A673 (cell line): ENCODE measurements at regions not wholly inside any gene's neighbourhood (a gene's known extent, or its start where the extent isn't known, plus 50 kb on each side); places are given as distances from the start of the nearest gene placed in this dataset.

ENCODE experiments used
- BruUV-seq: library from RNA; stranded (reverse); fragments of 400-500 nt; replicated peaks from 2 replicates; lab custom pipeline; 2021; lab: Mats Ljungman, UMichigan
- CTCF ChIA-PET: fragments of 300-600 bp; sonication (Branson Sonifier 250); formaldehyde crosslinking; loops from one replicate; lab custom pipeline; 2022; ENCODE audit warnings: antibody characterized with exemption; lab: Charles Lee
- POLR2A ChIA-PET: fragments of 300-600 bp; sonication (Branson Sonifier 250); formaldehyde crosslinking; loops from one replicate; lab custom pipeline; 2022; ENCODE audit warnings: antibody characterized with exemption; ENCODE audit not compliant: low non-redundant PET; lab: Charles Lee
- DNase-seq: peaks from one replicate; pipeline ENCODE4 v3.0.0-alpha.2; 2015; ENCODE audit warnings: low spot score
- H3K27ac ChIP-seq: fragments of 200-600 bp; sonication (generic); 2 replicates; pipeline ENCODE4 v1.5.1; 2016; ENCODE audit warnings: mixed run types, low read depth, mild to moderate bottlenecking, mixed read lengths, antibody characterized with exemption, low read length; ENCODE audit not compliant: poor library complexity, severe bottlenecking
- H3K27me3 ChIP-seq: fragments of 200-600 bp; sonication (generic); replicated peaks from 2 replicates; pipeline ENCODE4 v1.6.1; 2017; ENCODE audit warnings: mixed run types, low read depth, mild to moderate bottlenecking, mixed read lengths, antibody characterized with exemption, low read length; ENCODE audit not compliant: insufficient read depth, poor library complexity
- H3K36me3 ChIP-seq: fragments of 200-600 bp; sonication (generic); 2 replicates; pipeline ENCODE4 v1.6.1; 2016; ENCODE audit warnings: mixed run types, mild to moderate bottlenecking, mixed read lengths, antibody characterized with exemption, low read length; ENCODE audit not compliant: insufficient read depth, poor library complexity, severe bottlenecking
- H3K4me1 ChIP-seq: fragments of 200-600 bp; sonication (generic); 2 replicates; pipeline ENCODE4 v1.6.1; 2017; ENCODE audit warnings: mixed run types, mild to moderate bottlenecking, mixed read lengths, antibody characterized with exemption, low read length; ENCODE audit not compliant: insufficient read depth, poor library complexity, severe bottlenecking
- H3K4me3 ChIP-seq: fragments of 200-600 bp; sonication (generic); 2 replicates; pipeline ENCODE4 v1.5.1; 2016; ENCODE audit warnings: low read depth, mixed run types, mild to moderate bottlenecking, mixed read lengths, low read length; ENCODE audit not compliant: poor library complexity, severe bottlenecking
- H3K9me3 ChIP-seq: fragments of 200-600 bp; sonication (generic); 2 replicates; pipeline ENCODE4 v1.6.1; 2016; ENCODE audit warnings: mixed run types, low read depth, mild to moderate bottlenecking, mixed read lengths, antibody characterized with exemption, low read length; ENCODE audit not compliant: poor library complexity, severe bottlenecking
- CTCF ChIP-seq: fragments of 300-800, 200-600 bp; sonication (generic); conservative IDR thresholded peaks from 2 replicates; pipeline ENCODE4 v1.5.1; 2017; ENCODE audit warnings: low read depth, mild to moderate bottlenecking, antibody characterized with exemption, low read length, moderate library complexity, mixed read lengths
- EZH2 ChIP-seq: fragments of 200-600 bp; sonication (generic); IDR thresholded peaks from 2 replicates; pipeline ENCODE4 v1.6.1; 2017; ENCODE audit warnings: borderline replicate concordance, low read depth, mild to moderate bottlenecking, mixed read lengths, antibody characterized with exemption, low read length; ENCODE audit not compliant: poor library complexity, severe bottlenecking
- intact Hi-C: fragments of 100-400 bp; cut with micrococcal nuclease; formaldehyde crosslinking; loops from one replicate; pipeline ENCODE4 v1.10.0; 2022; ENCODE audit not compliant: unreplicated experiment

- H3K36me3 ChIP-seq, result no peaks in the 10 kb centered on the region
Measured at GRCh38 chr1:189550498-189550897, 927.2 kb downstream of the BRINP3 start.

GRCh38 chr1:189563784-189564183 is 913.9 kb downstream of the BRINP3 start:
- no peak for DNase-seq
- ChIA-PET CTCF (no interaction called here), POLR2A (no interaction called here)
- Histone ChIP-seq H3K36me3 (no peaks in the 10 kb centered on the region), H3K27me3 (no peaks in the 10 kb centered on the region), H3K4me1 (no peaks in the 10 kb centered on the region), H3K27ac (no peak overlapping the region), H3K4me3 (no peak overlapping the region), H3K9me3 (no peaks in the 10 kb centered on the region)
- TF ChIP-seq CTCF (no peak), EZH2 (no peak)
- intact Hi-C loops, result no loop called here
- BruUV-seq, result no TSS peak

More at GRCh38 chr1:189550498-189550897, 927.2 kb downstream of the BRINP3 start:
- H3K9me3 ChIP-seq, result no peaks in the 10 kb centered on the region
- ChIA-PET POLR2A (no interaction called here), CTCF (no interaction called here)
- no peak for TF ChIP-seq CTCF
- TF ChIP-seq EZH2, result no peak
- intact Hi-C loops, result no loop called here
- no peak for DNase-seq
- no peak overlapping the region for H3K27ac ChIP-seq
- no peak overlapping the region for H3K4me3 ChIP-seq
- no TSS peak for BruUV-seq
- H3K27me3 ChIP-seq, result no peaks in the 10 kb centered on the region
- H3K4me1 ChIP-seq, result no peaks in the 10 kb centered on the region

DNA sequence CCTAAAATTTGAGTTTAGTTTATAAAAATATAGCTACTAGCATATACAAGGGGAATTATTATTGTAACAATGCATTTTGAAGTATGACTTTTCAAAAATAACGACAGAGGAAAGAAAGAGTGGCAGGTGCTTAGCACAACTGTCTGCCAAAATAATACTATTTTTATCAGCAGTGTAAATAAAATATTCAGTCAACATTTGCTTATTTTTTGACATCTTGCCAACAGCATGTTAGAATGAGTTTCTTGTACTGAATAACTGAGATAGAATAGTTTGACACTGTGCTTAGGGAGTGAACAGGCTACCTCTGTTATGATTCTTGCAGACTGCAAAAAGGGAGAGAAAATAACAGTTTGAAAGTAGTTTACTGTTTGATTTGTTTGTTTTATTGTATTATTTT is 909.8 kb downstream of the BRINP3 start:
- BruUV-seq, result no TSS peak
- TF ChIP-seq EZH2 (no peak), CTCF (no peak)
- Histone ChIP-seq H3K4me1 (no peaks in the 10 kb centered on the region), H3K27me3 (no peaks in the 10 kb centered on the region), H3K4me3 (no peak overlapping the region), H3K36me3 (no peaks in the 10 kb centered on the region), H3K27ac (no peak overlapping the region), H3K9me3 (no peaks in the 10 kb centered on the region)
- no peak for DNase-seq
- intact Hi-C loops, result no loop called here
- ChIA-PET CTCF (no interaction called here), POLR2A (no interaction called here)
